Caco-2 (cell line): ENCODE measurements at regions not wholly inside any gene's neighbourhood (a gene's known extent, or its start where the extent isn't known, plus 50 kb on each side); places are given as distances from the start of the nearest gene placed in this dataset.
A peak's percentile ranks its signal among the peaks of the same experiment; 100 is the strongest.

Source experiments
- BruUV-seq: library from RNA; stranded (reverse); fragments of 400-500 nt; replicated peaks from 2 replicates; lab custom pipeline; 2021; lab: Mats Ljungman, UMichigan
- CTCF ChIA-PET: fragments of 300-600 bp; sonication (Branson Sonifier 250); formaldehyde crosslinking; loops from one replicate; lab custom pipeline; 2022; ENCODE audit warnings: antibody characterized with exemption; lab: Charles Lee
- POLR2A ChIA-PET: fragments of 300-600 bp; sonication (Branson Sonifier 250); formaldehyde crosslinking; loops from one replicate; lab custom pipeline; 2022; ENCODE audit warnings: antibody characterized with exemption; lab: Charles Lee
- DNase-seq, 2 experiments: peaks; one replicate each; pipeline versions ENCODE4 v3.0.0 to v3.0.0-alpha.2; 2020 to 2022
- H3K27me3 ChIP-seq: replicated peaks from 2 replicates; pipeline ENCODE4 v1.6.0; 2011; ENCODE audit warnings: low read length; ENCODE audit not compliant: control insufficient read depth, insufficient read depth
- H3K36me3 ChIP-seq: 2 replicates; pipeline ENCODE4 v1.5.1; 2011; ENCODE audit warnings: low read length; ENCODE audit not compliant: control insufficient read depth, insufficient read depth
- H3K4me1 ChIP-seq: fragments of 250-450 bp; sonication (Bioruptor Pico); 2 replicates; pipeline ENCODE4 v1.5.1; 2020; ENCODE audit warnings: mild to moderate bottlenecking
- H3K4me3 ChIP-seq: 2 replicates; pipeline ENCODE4 v1.5.1; 2011; ENCODE audit warnings: low read depth, mild to moderate bottlenecking, control low read depth, low read length
- H3K9me3 ChIP-seq: fragments of 250-450 bp; sonication (Bioruptor Pico); 2 replicates; pipeline ENCODE4 v1.5.1; 2020; ENCODE audit warnings: mild to moderate bottlenecking, moderate library complexity
- H3K27ac Mint-ChIP-seq: one replicate; pipeline ENCODE4 v1.8.0; 2022; ENCODE audit warnings: mixed read lengths; ENCODE audit not compliant: unreplicated experiment
- H3K27me3 Mint-ChIP-seq: one replicate; pipeline ENCODE4 v1.8.0; 2022; ENCODE audit warnings: mixed read lengths; ENCODE audit not compliant: insufficient read depth, unreplicated experiment
- H3K36me3 Mint-ChIP-seq: one replicate; pipeline ENCODE4 v1.8.0; 2022; ENCODE audit warnings: mild to moderate bottlenecking, mixed read lengths; ENCODE audit not compliant: insufficient read depth, unreplicated experiment
- H3K4me1 Mint-ChIP-seq: one replicate; pipeline ENCODE4 v1.8.0; 2022; ENCODE audit warnings: low read depth, mixed read lengths; ENCODE audit not compliant: unreplicated experiment
- H3K4me3 Mint-ChIP-seq: one replicate; pipeline ENCODE4 v1.8.0; 2022; ENCODE audit warnings: mild to moderate bottlenecking, moderate library complexity, mixed read lengths; ENCODE audit not compliant: unreplicated experiment
- H3K9me3 Mint-ChIP-seq: one replicate; pipeline ENCODE4 v1.8.0; 2022; ENCODE audit warnings: mixed read lengths; ENCODE audit not compliant: unreplicated experiment
- intact Hi-C: fragments of 100-400 bp; cut with micrococcal nuclease; formaldehyde crosslinking; loops from one replicate; pipeline ENCODE4 v1.10.0; 2022; ENCODE audit not compliant: unreplicated experiment
- TF ChIP-seq, protein P1 (sequence below), 2 experiments: fragments of 200-600 bp in 1 of 2; IDR thresholded peaks; 1 replicate in 1 of 2; 2 replicates in 1 of 2; pipeline versions ENCODE4 v1.5.1 to v1.8.0; 2011 to 2022; ENCODE audit warnings: antibody characterized with exemption in 1 of 2, control low read depth in 1 of 2, inconsistent platforms in 1 of 2, low read depth in 1 of 2, low read length in 1 of 2, mild to moderate bottlenecking in 1 of 2, moderate library complexity in 1 of 2; ENCODE audit not compliant: insufficient read depth in 1 of 2, severe bottlenecking in 1 of 2, unreplicated experiment in 1 of 2

DNA sequence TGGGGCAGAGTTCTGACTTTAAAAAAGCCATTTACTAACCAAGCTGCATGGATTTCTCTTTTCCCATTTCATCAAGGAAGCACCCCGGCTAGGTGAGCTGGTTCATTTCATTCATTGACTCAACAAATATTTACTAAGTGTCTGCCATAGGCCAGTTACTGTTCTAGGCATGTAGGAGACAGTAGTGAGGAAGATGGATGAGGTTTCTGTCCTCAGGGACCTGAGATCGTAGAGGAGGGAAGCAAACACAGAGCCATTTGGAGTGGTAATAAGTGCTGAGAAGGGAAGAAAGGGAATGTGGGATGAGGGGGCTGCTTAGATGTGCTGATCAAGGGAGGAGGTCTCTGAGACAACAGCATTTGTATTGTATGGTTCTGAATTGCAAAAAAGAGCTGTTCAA, 120.4 kb downstream of the C9orf152 start:
- Mint-ChIP-seq H3K27me3 (no peaks in the 10 kb centered on the region), H3K9me3 (no peaks in the 10 kb centered on the region), H3K4me1 (peaks cover 33% of the 10 kb centered on the region), H3K27ac (peak overlapping the region; percentile 14), H3K4me3 (no peak overlapping the region), H3K36me3 (peaks cover 8% of the 10 kb centered on the region)
- H3K4me3 ChIP-seq: no peak overlapping the region
- POLR2A ChIA-PET: interaction anchor here (0.6 to 0.9 kb wide), 2 partner anchors 17 to 37 kb away, joined by 3 read pairs; no protein-coding TSS in a partner anchor
- no peaks in the 10 kb centered on the region for H3K9me3 ChIP-seq
- intact Hi-C loops: loop anchor here (2.0 kb wide), 1 partner anchor 15 kb away; no protein-coding TSS in a partner anchor
- CTCF ChIA-PET: interaction anchor here (1.0 kb wide), 1 partner anchor 184 kb away, joined by 5 read pairs; no protein-coding TSS in a partner anchor
- H3K4me1 ChIP-seq: peaks cover 43% of the 10 kb centered on the region
- no peak for DNase-seq
- BruUV-seq: TSS peak; percentile 97
- no peaks in the 10 kb centered on the region for H3K27me3 ChIP-seq
- H3K36me3 ChIP-seq: no peaks in the 10 kb centered on the region
- TF ChIP-seq, protein P1, sequence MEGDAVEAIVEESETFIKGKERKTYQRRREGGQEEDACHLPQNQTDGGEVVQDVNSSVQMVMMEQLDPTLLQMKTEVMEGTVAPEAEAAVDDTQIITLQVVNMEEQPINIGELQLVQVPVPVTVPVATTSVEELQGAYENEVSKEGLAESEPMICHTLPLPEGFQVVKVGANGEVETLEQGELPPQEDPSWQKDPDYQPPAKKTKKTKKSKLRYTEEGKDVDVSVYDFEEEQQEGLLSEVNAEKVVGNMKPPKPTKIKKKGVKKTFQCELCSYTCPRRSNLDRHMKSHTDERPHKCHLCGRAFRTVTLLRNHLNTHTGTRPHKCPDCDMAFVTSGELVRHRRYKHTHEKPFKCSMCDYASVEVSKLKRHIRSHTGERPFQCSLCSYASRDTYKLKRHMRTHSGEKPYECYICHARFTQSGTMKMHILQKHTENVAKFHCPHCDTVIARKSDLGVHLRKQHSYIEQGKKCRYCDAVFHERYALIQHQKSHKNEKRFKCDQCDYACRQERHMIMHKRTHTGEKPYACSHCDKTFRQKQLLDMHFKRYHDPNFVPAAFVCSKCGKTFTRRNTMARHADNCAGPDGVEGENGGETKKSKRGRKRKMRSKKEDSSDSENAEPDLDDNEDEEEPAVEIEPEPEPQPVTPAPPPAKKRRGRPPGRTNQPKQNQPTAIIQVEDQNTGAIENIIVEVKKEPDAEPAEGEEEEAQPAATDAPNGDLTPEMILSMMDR (IDR thresholded peaks at IDR 0.05; ENCODE audit: insufficient read depth in 1 of 2, low read depth in 1 of 2, low read length in 1 of 2, severe bottlenecking in 1 of 2, unreplicated experiment in 1 of 2): no peak

DNA sequence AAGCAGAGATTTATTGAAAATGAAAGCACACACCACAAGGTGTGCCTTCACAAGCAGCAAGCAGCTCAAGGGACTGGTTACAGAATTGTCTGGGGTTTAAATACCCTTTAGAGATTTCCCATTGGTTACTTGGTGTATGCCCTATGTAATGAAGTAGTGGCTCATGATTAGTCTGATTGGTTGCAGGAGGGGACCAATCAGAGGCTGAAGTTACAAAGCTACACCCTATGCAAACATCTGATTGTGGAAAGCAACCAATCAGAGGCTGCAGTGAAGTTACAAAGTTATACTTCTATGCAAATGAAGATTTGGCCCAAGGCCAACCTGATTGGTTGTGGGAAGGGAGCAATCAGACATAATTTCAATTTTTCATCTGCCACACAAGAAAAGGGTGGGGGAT, 119.9 kb downstream of the C9orf152 start:
- POLR2A ChIA-PET: interaction anchor here (0.6 to 0.9 kb wide), 4 partner anchors 16 to 58 kb away, joined by 3 to 4 read pairs (median 3); no protein-coding TSS in a partner anchor

DNA sequence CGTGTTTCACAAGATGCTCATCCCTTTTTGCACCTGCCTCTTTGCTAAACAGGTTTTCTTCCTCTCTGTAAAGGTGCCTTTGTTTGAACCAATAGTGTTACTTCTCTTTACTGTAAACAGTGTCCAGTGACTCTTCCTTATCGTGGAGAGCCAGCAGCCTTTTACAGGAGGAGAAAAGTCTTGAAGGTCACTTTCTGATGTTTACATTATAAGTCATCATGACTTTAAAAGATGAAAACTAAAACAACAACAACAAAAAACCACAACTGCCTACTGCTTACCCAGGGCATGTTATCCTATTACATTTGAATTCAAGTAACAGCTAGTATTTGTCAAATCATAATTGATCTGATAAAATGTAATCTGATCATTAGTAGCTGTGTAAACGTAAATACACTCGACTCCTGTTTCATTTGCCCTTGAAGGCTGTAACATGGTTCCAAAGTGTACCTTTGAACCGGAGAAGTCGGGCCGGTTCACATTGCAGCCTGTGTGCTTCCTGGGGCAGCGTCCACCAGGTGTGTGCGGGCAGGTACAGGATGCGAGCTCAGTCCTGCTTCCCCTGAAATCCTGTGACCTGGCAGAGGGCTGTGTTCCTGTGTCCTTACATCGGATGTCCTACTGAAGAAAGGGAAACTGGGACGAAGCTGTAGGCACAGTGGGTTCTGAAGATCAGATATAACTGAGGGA, 118.1 kb downstream of the C9orf152 start:
- peak; percentile 70 to 75 for DNase-seq
- peak overlapping the region; percentile 42 for H3K4me3 Mint-ChIP-seq

More for the DNA sequence above, 119.9 kb downstream of the C9orf152 start:
- Histone ChIP-seq H3K9me3 (no peaks in the 10 kb centered on the region), H3K4me1 (peaks cover 43% of the 10 kb centered on the region), H3K4me3 (no peak overlapping the region), H3K27me3 (no peaks in the 10 kb centered on the region), H3K36me3 (no peaks in the 10 kb centered on the region)
- CTCF ChIA-PET: interaction anchor here (1.0 kb wide), 1 partner anchor 185 kb away, joined by 5 read pairs; no protein-coding TSS in a partner anchor
- H3K9me3 Mint-ChIP-seq: no peaks in the 10 kb centered on the region
- H3K4me3 Mint-ChIP-seq: no peak overlapping the region
- H3K27ac Mint-ChIP-seq: peak overlapping the region; percentile 14
- intact Hi-C loops: loop anchor here (2.0 kb wide), 1 partner anchor 15 kb away; no protein-coding TSS in a partner anchor
- DNase-seq: peak; percentile 13 to 62
- no peaks in the 10 kb centered on the region for H3K27me3 Mint-ChIP-seq
- H3K36me3 Mint-ChIP-seq: peaks cover 13% of the 10 kb centered on the region
- BruUV-seq: no TSS peak
- peaks cover 38% of the 10 kb centered on the region for H3K4me1 Mint-ChIP-seq
- TF ChIP-seq, protein P1 (IDR thresholded peaks at IDR 0.05; ENCODE audit: insufficient read depth in 1 of 2, low read depth in 1 of 2, low read length in 1 of 2, severe bottlenecking in 1 of 2, unreplicated experiment in 1 of 2): no peak

More for the DNA sequence above, 118.1 kb downstream of the C9orf152 start:
- H3K36me3 Mint-ChIP-seq: peaks cover 21% of the 10 kb centered on the region
- peaks cover 43% of the 10 kb centered on the region for H3K4me1 ChIP-seq
- no peaks in the 10 kb centered on the region for H3K9me3 ChIP-seq
- intact Hi-C loops: loop anchor here (1.0 to 2.0 kb wide), 4 partner anchors 14 to 41 kb away; no protein-coding TSS in a partner anchor
- no peaks in the 10 kb centered on the region for H3K27me3 ChIP-seq
- H3K36me3 ChIP-seq: no peaks in the 10 kb centered on the region
- peaks cover 44% of the 10 kb centered on the region for H3K4me1 Mint-ChIP-seq
- no peaks in the 10 kb centered on the region for H3K9me3 Mint-ChIP-seq
- no peaks in the 10 kb centered on the region for H3K27me3 Mint-ChIP-seq
- CTCF ChIA-PET: interaction anchor here (0.7 to 1.3 kb wide), 5 partner anchors 12 to 512 kb away, joined by 3 to 5 read pairs (median 3); no protein-coding TSS in a partner anchor
- TF ChIP-seq, protein P1 (IDR thresholded peaks at IDR 0.05; ENCODE audit: insufficient read depth in 1 of 2, low read depth in 1 of 2, low read length in 1 of 2, severe bottlenecking in 1 of 2, unreplicated experiment in 1 of 2): peak in 1 of 2 experiments; percentile 10
- peak overlapping the region; percentile 30 for H3K27ac Mint-ChIP-seq
- POLR2A ChIA-PET: interaction anchor here (0.6 to 2.0 kb wide), 6 partner anchors 13 to 44 kb away, joined by 3 to 16 read pairs (median 5); no protein-coding TSS in a partner anchor
- peak overlapping the region; percentile 21; the same call in 1 of the 2 replicates for H3K4me3 ChIP-seq
- BruUV-seq: no TSS peak
